GM18505 (cell line): ENCODE measurements at regions not wholly inside any gene's neighbourhood (a gene's known extent, or its start where the extent isn't known, plus 50 kb on each side); places are given as distances from the start of the nearest gene placed in this dataset.

Source experiments
- ATAC-seq: cut with Tn5 transposase; IDR thresholded peaks from one replicate; pipeline ENCODE4 v1.9.1; 2021; ENCODE audit not compliant: unreplicated experiment
- POLR2A ChIP-seq: IDR thresholded peaks from 4 replicates; pipeline ENCODE4 v1.6.1; 2011; ENCODE audit warnings: borderline replicate concordance; ENCODE audit not compliant: insufficient read depth, insufficient read length; ENCODE audit errors: extremely low read depth

- no peak for ATAC-seq
These were observed 60.2 kb upstream of the NEDD9 start for GRCh38 chr6:11292594-11293236.

DNA sequence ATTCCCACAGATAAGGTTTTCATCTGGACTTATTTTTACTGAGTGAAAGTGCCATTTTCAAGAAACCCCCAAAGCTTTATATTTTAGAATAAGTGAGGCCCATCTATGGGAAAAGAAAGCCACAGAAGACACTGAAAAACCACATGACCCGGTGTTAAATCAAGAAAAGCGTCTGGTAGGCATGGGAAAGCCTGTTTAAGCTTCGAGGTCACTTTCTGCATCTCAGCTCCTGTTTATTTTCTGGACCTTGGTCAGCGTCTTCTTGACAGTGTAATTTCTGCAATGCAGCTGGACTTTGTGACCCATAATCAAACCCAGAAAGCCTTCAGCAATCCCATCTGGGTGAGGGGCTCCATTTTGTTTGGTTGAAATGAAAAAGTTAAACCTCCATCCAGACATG lies 59.6 kb upstream of the NEDD9 start:
- no peak for ATAC-seq
- TF ChIP-seq POLR2A, result no peak

More at GRCh38 chr6:11292594-11293236, 60.2 kb upstream of the NEDD9 start:
- no peak for TF ChIP-seq POLR2A

DNA sequence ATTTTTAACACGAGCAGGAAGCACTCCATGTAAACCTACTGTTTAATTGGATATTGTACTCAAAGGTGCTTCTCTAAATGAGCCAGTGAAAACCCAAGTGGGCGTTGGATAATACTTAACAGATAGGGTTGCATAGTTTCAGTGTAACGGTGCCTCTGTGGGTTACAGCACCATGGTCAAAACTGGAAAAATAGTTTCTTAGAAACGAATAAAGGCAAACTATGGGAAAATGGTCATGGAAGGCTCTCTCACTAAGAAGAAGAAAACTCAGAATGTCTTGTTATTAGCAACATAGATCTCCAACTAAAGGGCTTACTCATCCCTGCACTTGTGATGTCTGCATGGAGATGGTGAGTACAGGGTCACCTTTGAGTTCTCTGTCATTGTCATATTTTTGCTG lies 59.1 kb upstream of the NEDD9 start:
- ATAC-seq, result no peak
- no peak for TF ChIP-seq POLR2A

DNA sequence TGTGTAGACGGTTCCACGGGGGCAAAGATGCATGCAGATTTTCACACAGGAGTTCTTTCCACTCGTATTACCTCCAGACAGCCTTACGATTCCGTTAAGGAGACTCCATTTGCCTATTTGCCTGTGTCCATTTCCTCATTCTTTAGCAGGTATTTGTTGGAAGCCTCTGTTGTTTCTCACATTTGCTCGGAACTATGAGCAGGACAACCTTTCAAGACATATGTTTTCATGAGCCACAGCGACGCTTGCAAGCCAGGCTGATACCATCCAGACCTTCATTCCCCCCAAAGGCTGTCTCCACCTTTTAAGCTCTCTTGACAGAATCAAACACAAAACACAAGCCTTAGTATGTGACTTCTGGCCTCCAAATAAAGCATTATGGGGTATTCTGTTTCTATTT lies 57.6 kb upstream of the NEDD9 start:
- ATAC-seq, result no peak
- TF ChIP-seq POLR2A, result no peak

GRCh38 chr6:11288065-11288464 lies 55.6 kb upstream of the NEDD9 start:
- TF ChIP-seq POLR2A, result no peak
- ATAC-seq, result no peak

DNA sequence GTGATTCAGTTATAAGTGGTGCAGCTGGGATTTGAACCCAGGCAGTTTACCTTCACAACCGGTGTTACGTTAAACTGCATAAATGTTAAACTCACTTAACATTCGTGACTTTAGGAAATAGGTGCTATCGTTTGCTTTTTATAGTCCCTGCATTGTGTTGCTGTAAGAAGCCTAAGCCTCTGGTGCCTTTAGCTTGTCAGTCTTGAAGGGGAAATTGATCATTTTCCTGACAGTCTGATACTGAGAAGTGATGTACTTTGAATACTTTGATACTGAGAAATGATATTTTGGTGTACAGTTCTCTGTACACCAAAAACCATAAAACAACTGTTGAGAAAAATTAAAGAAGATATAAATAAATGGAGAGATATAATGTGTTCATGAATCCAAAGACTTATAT lies 52.5 kb upstream of the NEDD9 start:
- no peak for ATAC-seq
- no peak for TF ChIP-seq POLR2A

DNA sequence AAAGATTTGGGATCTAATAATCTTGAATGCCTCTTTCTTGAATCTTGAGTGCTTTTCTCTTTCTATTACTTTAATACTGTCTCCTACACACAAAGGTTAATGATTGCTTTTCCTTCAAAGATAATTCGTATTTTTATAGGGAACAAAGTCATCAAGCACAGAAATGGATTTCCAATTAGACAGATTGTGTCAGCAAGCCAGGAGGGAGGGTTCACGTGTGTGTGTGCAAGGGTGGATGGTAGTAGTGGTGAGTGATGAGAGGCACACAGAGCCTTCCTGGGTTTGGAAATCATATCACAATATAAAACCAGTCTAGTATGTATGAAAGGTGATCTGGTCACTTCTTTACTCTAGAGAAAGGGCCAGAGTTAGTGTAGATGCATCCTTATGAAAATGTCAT lies 51.2 kb upstream of the NEDD9 start:
- no peak for ATAC-seq
- no peak for TF ChIP-seq POLR2A

DNA sequence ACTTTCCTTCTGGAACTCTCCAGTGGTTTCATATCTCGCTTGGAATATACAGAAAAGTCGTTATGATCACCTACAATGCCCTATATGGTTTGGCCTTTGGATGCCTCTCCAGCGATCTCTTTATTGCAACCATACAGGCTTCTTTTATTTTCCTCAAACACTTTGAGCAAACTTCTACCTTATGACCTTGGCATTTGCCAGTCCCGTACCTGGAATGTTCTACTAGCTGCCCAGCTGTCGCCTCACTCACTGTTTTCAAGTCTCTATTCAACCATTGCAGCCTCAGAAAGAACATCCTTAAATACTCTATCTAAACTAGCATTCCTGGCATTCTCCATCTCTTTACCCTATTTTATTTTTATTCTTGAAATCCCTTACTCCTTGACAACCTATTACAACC lies 50.4 kb upstream of the NEDD9 start:
- TF ChIP-seq POLR2A, result no peak

More for the DNA sequence above, 50.4 kb upstream of the NEDD9 start:
- no peak for ATAC-seq
